ENCODE measurements at regions not wholly inside any gene's neighbourhood (a gene's known extent, or its start where the extent isn't known, plus 50 kb on each side); places are given as distances from the start of the nearest gene placed in this dataset.

GRCh38 chr1:199472978-199473377 is 554.5 kb upstream of the NR5A2 start:
- no peak for TF ChIP-seq CTCF (IDR thresholded peaks at IDR 0.05)
- TF ChIP-seq POLR2A (IDR thresholded peaks at IDR 0.05): no peak

Data from thyroid gland (tissue), 4 donors.